ENCODE measurements at regions not wholly inside any gene's neighbourhood (a gene's known extent, or its start where the extent isn't known, plus 50 kb on each side); places are given as distances from the start of the nearest gene placed in this dataset.

GRCh38 chr4:32864713-32865351, 2144.7 kb downstream of the PCDH7 start:
- no peaks in the 10 kb centered on the region for H3K27me3 ChIP-seq (replicated peaks; ENCODE audit: control insufficient read depth, insufficient read depth, low read length)
- H3K36me3 ChIP-seq (ENCODE audit: control insufficient read depth, insufficient read depth, low read length), result no peaks in the 10 kb centered on the region
- DNase-seq (ENCODE audit: extremely low read depth, insufficient read length), result no peak
- TF ChIP-seq CTCF (IDR thresholded peaks at IDR 0.05; ENCODE audit: insufficient read depth, low read length, poor library complexity, severe bottlenecking), result no peak
- H3K4me3 ChIP-seq (replicated peaks; ENCODE audit: low read depth, low read length), result no peak overlapping the region

- DNase-seq (ENCODE audit: extremely low read depth, insufficient read length), result no peak
- no peaks in the 10 kb centered on the region for H3K27me3 ChIP-seq (replicated peaks; ENCODE audit: control insufficient read depth, insufficient read depth, low read length)
- no peak overlapping the region for H3K4me3 ChIP-seq (replicated peaks; ENCODE audit: low read depth, low read length)
- no peaks in the 10 kb centered on the region for H3K36me3 ChIP-seq (ENCODE audit: control insufficient read depth, insufficient read depth, low read length)
- TF ChIP-seq CTCF (IDR thresholded peaks at IDR 0.05; ENCODE audit: insufficient read depth, low read length, poor library complexity, severe bottlenecking), result no peak
Measured at GRCh38 chr4:32876546-32876945, 2156.4 kb downstream of the PCDH7 start.

GRCh38 chr4:32879913-32880312, 2159.7 kb downstream of the PCDH7 start:
- no peak for DNase-seq (ENCODE audit: extremely low read depth, insufficient read length)
- no peaks in the 10 kb centered on the region for H3K27me3 ChIP-seq (replicated peaks; ENCODE audit: control insufficient read depth, insufficient read depth, low read length)
- no peak for TF ChIP-seq CTCF (IDR thresholded peaks at IDR 0.05; ENCODE audit: insufficient read depth, low read length, poor library complexity, severe bottlenecking)
- no peaks in the 10 kb centered on the region for H3K36me3 ChIP-seq (ENCODE audit: control insufficient read depth, insufficient read depth, low read length)
- H3K4me3 ChIP-seq (replicated peaks; ENCODE audit: low read depth, low read length), result no peak overlapping the region

GRCh38 chr4:32884198-32884597, 2164.0 kb downstream of the PCDH7 start:
- H3K4me3 ChIP-seq (replicated peaks; ENCODE audit: low read depth, low read length), result no peak overlapping the region

GRCh38 chr4:32890398-32890797, 2170.2 kb downstream of the PCDH7 start:
- TF ChIP-seq CTCF (IDR thresholded peaks at IDR 0.05; ENCODE audit: insufficient read depth, low read length, poor library complexity, severe bottlenecking), result no peak
- Histone ChIP-seq H3K36me3 (ENCODE audit: control insufficient read depth, insufficient read depth, low read length) (no peaks in the 10 kb centered on the region), H3K27me3 (replicated peaks; ENCODE audit: control insufficient read depth, insufficient read depth, low read length) (no peaks in the 10 kb centered on the region), H3K4me3 (replicated peaks; ENCODE audit: low read depth, low read length) (no peak overlapping the region)
- DNase-seq (ENCODE audit: extremely low read depth, insufficient read length), result no peak

More at GRCh38 chr4:32884198-32884597, 2164.0 kb downstream of the PCDH7 start:
- H3K36me3 ChIP-seq (ENCODE audit: control insufficient read depth, insufficient read depth, low read length), result no peaks in the 10 kb centered on the region
- no peak for TF ChIP-seq CTCF (IDR thresholded peaks at IDR 0.05; ENCODE audit: insufficient read depth, low read length, poor library complexity, severe bottlenecking)
- no peaks in the 10 kb centered on the region for H3K27me3 ChIP-seq (replicated peaks; ENCODE audit: control insufficient read depth, insufficient read depth, low read length)
- DNase-seq (ENCODE audit: extremely low read depth, insufficient read length), result no peak

GRCh38 chr4:32909053-32909452, 2188.9 kb downstream of the PCDH7 start:
- DNase-seq (ENCODE audit: extremely low read depth, insufficient read length), result no peak
- Histone ChIP-seq H3K27me3 (replicated peaks; ENCODE audit: control insufficient read depth, insufficient read depth, low read length) (no peaks in the 10 kb centered on the region), H3K4me3 (replicated peaks; ENCODE audit: low read depth, low read length) (no peak overlapping the region), H3K36me3 (ENCODE audit: control insufficient read depth, insufficient read depth, low read length) (no peaks in the 10 kb centered on the region)
- TF ChIP-seq CTCF (IDR thresholded peaks at IDR 0.05; ENCODE audit: insufficient read depth, low read length, poor library complexity, severe bottlenecking), result no peak
